Activated CD4-positive, alpha-beta T cell treated with anti-CD3 and anti-CD28 coated beads, Interleukin-2, amount 50 U/mL, for 4 hours (primary cell): ENCODE measurements at regions not wholly inside any gene's neighbourhood (a gene's known extent, or its start where the extent isn't known, plus 50 kb on each side); places are given as distances from the start of the nearest gene placed in this dataset.
A peak's percentile ranks its signal among the peaks of the same experiment; 100 is the strongest.

Experiments
- DNase-seq, 2 experiments: peaks; one replicate each; pipeline ENCODE4 v3.0.0-alpha.2; 2020

DNA sequence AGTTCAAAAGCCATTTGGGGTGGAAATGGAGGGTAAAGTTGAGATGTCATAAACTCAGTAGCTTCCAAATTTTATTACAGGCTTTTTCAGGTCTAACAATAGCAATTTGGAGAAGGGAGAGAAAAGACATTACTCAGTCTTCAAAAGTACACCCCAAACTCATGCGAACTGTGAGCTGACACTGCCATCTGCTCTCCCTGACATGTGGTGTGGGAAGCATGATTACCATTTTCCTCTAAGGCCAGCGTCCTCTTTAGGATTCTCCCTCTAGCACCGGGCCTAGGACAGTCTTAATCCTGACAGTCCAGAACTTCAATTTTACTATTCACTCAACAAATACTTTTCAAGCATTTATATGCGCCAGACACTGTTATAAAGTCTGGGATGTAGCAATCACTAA, 536.0 kb upstream of the JARID2 start:
- no peak for DNase-seq

DNA sequence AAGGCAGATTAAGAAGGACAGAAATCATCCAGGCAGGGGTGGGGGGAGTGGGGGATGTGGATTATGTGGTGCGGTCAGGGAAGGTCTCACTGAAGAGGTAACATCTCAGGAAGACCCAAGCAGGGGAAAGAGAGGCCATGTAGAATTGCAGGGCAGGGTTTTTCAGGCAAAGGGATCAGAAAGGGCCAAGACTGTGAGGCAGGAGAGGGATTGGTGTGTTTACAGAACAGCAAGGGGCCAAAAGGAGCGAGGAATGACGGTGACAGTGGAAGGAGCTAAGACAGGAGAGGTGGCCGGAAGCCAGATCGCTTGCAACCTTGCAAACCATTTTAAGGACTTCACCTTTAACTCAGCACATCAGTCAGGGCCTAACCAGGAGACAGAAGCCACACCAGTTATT, 535.4 kb upstream of the JARID2 start:
- no peak for DNase-seq

GRCh38 chr6:14711056-14711703, 534.7 kb upstream of the JARID2 start:
- peak; percentile 34 to 38 for DNase-seq

GRCh38 chr6:14711704-14712379, 534.0 kb upstream of the JARID2 start:
- DNase-seq: no peak

GRCh38 chr6:14713008-14713960, 532.6 kb upstream of the JARID2 start:
- no peak for DNase-seq

DNA sequence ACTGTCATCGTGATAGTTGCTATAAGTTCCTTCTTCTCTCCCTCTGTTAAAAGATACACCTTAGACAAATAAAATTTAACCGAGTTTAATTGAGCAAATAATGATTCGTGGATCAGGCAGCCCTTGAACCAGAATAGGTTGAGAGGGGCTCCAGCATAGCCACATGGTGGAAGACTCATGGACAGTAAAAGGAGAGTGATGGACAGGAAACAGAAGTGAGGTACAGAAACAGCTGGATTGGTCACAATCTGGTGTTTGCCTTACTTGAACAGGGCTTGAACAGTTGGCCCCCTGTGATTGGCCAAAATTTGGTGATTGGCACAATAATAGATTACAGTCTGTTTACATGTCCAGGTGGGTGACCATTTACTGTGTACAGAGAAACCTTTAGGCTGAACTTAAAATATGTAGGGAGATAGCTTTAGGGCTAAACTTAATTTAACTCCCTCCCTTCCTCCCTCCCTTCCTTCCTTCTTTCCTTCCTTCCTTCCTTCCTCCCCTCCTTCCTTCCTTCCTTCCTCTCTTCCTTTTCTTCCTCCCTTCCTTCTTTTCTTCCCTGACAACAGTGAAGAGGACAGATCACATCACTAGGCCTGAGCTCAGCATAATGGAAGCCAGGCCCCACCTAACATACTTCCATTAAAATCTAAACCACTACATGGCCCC, 531.8 kb upstream of the JARID2 start:
- DNase-seq: no peak

DNA sequence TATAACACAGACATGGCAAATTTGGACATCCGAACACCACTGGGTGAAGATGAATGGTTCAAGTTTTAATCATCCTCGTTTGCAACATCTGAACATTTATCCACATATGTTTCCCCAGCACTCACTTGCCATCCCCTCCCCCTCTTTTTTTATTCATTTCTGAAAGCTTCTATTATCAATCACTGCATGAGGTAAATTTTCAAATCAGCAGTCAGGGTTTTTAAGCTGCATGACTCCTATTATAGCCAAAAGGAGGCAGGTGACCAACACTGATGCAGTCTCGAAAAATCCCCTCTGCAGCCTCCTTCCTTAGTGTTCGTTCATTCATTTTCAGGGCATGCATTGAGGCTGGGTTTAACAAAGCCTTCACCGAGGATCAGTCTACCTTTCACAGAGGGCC, 530.8 kb upstream of the JARID2 start:
- no peak for DNase-seq

DNA sequence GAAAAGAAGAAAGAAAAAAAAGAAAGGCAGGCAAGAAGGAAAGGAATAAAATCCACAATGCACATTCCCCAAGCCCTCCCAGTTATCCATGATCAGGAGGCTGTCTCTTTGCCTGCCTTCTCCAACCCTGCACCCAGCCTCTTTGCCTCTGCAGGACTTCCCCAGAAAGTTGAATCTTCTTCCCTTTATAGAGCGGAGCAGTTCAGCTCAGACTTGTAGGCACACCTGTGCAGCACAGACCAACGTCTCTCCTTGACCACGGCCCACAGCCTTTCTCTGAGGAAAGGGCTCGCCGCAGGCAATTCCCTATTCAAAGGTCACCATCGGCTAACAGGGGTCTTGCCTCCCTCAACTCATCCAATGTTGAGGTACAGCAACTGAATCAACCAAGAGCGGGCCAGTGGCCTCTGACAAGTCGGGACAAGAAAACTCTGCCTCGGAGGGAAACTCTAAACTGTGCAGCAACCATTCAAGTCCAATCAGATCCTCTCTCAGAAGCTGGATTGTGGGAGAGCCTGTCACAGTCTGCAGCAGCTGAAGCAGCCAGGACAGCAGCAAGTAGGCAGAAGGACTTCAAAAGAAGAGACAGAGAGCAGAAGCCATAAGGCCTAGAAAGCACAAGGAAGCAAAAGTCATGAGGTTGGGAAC, 529.2 kb upstream of the JARID2 start:
- DNase-seq: no peak

DNA sequence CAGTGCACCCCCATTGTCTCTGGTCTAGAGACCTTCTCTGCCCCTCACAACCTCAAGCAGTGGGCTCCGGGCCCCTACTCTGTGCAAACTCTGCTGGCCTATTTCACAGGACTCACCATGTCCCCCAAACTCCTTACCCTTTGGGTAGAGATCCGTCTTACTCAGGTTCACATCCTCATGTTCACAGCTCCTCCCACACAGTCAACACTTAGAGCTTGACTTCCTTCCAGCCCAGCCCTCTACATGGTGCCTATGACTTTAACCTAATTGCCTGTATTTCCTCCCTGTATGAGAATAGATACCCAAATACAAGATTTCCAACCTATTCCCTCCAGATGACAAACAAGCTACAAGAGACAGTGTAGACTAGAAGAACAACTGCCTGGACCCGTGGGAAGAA, 528.6 kb upstream of the JARID2 start:
- DNase-seq: no peak

DNA sequence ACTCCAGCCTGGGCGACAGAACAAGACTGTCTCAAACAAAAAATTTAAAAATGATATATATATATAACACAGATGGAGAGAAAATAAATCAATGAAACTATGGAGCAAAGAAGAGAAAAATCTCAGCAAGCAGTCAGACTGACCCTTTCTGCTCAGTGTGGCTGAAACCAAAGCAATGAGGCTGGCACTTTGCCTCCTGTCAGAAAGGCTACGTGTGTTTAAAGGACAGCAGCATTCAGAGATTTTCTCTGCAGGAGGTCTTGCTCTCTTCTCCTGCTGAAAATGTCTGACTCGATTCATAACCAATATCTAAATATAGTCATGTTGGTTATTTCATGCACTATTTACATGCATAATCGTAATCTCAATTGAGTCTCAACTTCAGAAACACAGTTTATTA, 527.0 kb upstream of the JARID2 start:
- no peak for DNase-seq

GRCh38 chr6:14719270-14719669, 526.6 kb upstream of the JARID2 start:
- no peak for DNase-seq

DNA sequence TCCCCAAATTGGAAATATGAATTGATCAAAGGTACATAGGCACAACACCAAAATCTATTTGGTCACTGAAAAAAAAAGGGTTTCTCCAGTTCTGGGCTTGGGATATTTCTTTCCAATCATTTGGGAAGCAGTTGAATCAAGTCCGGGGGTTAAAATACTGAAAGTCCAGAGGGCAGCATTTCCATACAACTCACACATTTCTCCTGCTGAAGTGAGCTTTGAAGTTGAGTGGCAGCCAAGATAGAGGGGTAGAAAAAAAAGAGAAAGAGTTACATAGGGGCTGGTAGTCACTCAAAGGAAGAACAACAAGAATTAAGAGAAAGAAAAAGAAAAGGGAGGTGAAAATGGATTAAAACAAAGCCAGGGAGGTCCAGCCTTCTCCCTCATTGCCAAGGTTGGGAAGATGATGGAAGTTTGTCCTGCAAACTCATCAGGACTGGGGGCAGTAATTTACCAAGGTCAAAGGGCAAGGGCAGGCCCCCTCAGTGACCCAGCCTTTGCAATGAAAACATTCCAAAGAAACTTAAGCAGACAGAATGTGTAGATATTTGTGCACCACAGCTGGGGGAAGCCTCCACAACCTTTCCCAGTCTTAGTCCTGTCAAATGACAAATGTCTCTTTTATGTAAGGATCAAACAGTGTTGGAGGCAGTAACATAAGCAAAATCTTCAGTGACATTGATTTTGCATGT, 525.3 kb upstream of the JARID2 start:
- no peak for DNase-seq

GRCh38 chr6:14721103-14721758, 524.6 kb upstream of the JARID2 start:
- no peak for DNase-seq

- no peak for DNase-seq
Observed at GRCh38 chr6:14722001-14722562, 523.8 kb upstream of the JARID2 start.

DNA sequence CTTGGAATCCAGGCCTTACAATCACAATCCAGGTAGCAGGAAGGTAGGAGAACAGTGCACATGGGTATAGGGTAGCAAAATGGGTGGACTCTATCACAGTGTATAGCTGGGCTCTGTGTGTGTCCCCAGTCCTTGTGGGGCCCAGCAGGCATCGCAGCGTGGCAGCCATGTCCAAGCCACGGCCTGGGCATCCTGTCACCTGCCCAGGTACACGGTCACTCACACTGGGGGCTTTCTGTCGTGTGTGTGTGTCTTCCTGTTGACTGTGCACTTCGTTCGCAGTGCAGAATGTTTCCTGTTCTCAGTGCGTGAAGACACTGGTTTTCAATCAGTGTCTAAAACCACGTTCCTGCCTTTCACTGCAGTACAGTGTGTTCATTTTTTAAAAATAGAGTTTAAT, 523.2 kb upstream of the JARID2 start:
- DNase-seq: no peak

GRCh38 chr6:14723535-14724086, 522.3 kb upstream of the JARID2 start:
- DNase-seq: no peak

GRCh38 chr6:14724549-14724948, 521.3 kb upstream of the JARID2 start:
- no peak for DNase-seq

GRCh38 chr6:14726816-14727493, 518.9 kb upstream of the JARID2 start:
- no peak for DNase-seq

DNA sequence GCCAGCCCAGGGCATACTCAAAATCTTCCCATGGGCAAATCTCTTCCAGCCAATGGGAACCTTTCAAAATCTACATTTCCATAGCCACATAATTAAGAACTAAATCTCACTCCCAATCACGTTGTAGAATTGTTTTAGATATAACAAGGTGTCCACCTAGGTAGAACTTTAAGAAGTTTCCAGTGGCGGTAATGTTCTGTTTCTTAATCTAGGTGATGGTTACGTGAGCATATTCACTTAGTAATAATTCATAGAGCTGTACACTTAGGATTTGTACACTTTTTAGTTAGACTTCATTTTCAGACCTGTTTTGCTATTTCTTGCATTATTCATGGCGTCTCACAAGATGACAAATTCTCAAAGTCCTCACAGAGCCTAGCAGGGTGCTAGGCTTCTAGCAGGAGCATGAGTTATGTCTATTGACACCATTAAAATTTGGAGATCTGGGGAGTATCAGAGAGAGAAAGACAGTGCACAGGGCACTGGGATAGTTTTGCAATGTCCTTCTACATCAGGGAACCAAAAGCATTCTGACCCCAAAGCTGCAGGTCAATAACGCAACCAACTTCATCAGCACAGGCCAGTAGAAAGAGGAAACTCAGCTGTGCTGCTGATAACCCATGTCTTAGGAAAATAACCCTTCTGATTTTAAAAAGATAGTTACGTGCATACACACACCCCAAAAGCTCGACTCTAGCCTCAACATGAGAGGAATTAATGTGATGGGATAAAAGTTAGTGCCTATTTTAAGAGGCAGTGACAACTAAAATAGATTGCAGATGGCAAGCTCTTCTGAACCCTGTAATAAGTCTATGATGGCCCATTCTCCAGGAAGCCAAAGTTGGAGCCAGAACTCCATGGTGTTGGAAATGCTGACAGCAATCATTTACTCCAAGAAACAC, 518.1 kb upstream of the JARID2 start:
- DNase-seq: no peak
